GM18867 (cell line): ENCODE measurements at regions not wholly inside any gene's neighbourhood (a gene's known extent, or its start where the extent isn't known, plus 50 kb on each side); places are given as distances from the start of the nearest gene placed in this dataset.

Experiments used
- ATAC-seq: cut with Tn5 transposase; IDR thresholded peaks from one replicate; pipeline ENCODE4 v1.9.1; 2021; ENCODE audit warnings: mild to moderate bottlenecking, moderate library complexity; ENCODE audit not compliant: unreplicated experiment

- ATAC-seq: no peak
Measured at GRCh38 chr3:124562769-124563168, 167.5 kb upstream of the UMPS start.

GRCh38 chr3:124563376-124563775, 166.9 kb upstream of the UMPS start:
- no peak for ATAC-seq

GRCh38 chr3:124565013-124565412, 165.2 kb upstream of the UMPS start:
- ATAC-seq: no peak

GRCh38 chr3:124565551-124565950, 164.7 kb upstream of the UMPS start:
- ATAC-seq: no peak

GRCh38 chr3:124566701-124567100, 163.6 kb upstream of the UMPS start:
- ATAC-seq: no peak

DNA sequence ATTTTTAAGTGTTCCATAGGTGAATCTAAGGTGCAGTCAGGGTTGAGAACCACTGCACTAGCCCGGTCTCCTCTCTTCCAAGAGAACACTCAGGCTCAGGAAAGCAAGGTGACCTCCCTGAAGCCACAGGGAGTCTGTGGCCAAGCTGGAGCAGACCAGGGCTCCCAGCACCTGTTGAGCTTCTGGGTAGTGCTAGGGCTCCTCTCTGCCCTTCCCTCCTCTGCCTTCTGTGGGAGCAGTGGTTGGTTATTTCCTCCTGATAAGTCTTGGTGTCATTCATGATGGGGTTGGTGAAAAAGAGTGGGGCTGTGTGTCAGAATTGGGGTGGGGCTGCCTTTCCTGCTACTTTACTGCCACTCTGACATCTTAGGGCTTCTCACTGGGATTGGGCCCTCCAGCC, 163.1 kb upstream of the UMPS start:
- no peak for ATAC-seq

GRCh38 chr3:124569761-124570160, 160.5 kb upstream of the UMPS start:
- ATAC-seq: no peak

DNA sequence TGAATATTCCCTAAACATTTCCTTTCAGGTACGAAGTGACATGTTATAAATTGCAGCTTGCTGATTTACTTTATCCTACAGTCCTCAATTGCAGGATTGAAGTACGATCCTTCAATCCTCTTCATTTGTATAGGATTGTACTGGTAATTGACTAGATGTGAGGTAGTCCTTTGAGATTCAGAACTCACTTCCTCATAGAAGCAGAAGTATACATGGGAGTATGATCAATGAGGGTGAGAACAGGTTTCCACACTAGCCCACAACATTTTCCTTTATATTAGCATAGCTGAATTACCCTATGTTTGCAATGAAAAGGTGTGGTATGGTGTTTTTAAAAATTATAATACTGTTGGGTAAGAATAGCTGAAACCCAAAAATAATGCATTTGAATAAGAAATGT, 160.0 kb upstream of the UMPS start:
- ATAC-seq: no peak

DNA sequence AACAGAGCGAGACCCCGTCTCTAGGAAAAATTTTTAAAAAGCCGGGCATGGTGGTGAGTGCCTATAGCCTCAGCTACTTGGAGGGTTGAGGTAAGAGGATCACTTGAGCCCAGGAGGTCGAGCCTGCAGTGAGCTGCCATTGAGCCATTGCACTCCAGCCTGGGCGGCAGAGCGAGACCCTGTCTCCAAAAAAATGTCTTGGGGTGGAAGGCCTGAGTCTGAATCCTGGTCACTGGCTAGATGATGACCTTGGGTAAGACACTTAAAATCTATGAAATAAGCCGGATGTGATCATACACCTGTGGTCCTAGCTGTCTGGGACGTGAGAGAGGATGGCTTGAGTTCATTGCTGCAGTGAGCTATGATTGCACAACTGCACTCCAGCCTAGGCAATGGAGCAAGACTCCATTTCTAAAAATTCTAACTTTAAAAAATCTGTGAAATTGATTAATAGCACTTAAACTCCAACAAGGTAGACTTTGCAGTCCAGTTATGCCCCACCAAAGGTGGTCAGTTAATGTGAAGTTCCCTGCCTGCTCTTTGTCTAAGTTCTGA, 157.3 kb upstream of the UMPS start:
- ATAC-seq: no peak

- ATAC-seq: no peak
Measured at GRCh38 chr3:124574012-124574411, 156.2 kb upstream of the UMPS start.

DNA sequence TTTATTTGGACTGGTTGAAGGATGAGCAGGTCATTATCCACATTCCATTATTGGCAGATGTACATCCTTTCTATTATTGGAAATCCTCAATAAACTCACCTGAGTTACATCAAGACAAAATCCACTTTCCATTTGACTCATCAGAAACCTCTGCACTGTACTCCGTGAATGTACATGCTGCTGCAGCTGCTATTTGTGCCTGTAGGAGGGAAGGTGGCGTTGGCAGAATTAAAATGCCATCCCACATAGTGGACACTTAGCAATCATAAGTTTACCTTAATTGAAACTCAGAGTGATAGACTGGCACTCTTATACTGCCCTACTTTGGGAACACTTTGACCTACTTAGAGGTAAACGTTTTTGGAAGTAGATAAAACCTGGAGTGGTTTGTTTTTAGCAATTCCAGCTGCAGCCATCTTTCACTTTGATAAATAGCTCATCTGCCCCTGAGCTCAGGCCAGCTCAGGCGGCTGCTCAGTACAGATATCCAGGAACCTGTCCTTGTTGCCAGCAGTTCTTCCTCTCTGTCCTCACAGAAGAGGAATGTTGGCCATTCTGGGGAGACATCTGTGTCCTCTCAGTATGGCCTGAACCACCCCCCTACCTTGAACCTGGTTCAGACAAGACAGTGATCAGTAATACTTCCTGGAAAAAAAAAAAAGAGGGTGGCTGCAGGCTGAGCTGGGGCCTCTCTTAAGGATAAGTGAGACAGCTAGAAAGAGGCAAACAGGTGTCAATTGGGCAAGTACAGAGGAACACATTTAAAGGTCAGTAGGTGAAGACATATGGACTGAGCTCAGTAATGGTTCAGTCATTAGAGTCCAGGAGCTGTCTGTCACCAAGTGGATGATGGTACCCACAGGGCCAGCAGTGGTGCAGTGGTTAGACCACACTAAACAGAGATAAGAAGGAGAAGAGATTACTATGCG, 153.4 kb upstream of the UMPS start:
- peak; percentile 58 for ATAC-seq

GRCh38 chr3:124577494-124578167, 152.6 kb upstream of the UMPS start:
- ATAC-seq: no peak

DNA sequence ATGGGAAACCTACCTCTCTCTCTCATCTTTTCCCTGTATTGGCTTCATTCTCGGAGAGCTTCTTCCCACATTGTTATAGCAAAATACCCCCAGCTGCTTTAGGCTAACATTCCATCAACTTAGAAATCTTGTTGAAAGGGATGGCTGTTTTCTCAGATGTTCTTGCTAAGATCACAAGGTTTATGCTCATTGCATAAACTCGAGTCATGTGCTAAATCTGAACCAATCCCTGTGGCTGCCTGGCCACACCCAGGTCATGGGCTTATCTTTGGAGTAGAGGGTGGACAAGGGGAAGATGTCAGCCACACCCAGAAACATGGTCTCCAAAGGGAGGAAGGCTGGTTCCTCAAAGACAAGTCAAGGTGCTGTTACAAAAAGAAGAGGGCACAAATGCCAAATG, 150.6 kb upstream of the UMPS start:
- ATAC-seq: no peak

DNA sequence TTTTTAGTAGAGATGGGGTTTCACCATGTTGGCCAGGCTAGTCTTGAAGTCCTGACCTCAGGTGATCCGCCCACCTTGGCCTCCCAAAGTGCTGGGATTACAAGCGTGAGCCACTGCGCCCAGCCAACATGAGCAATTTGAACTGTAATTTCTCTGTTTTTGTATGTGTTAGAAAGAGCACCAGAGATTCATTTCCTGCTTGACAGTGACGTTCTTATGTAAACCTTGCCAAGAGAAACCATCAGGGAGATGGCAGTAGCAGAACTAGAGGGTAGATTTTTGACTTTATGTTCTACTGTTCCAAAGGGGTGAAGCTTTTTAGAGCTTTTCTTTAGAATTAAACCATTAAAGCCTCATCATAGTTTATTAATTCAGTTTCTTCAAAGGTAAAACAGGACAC, 148.1 kb upstream of the UMPS start:
- no peak for ATAC-seq

GRCh38 chr3:124582621-124583395, 147.4 kb upstream of the UMPS start:
- no peak for ATAC-seq

DNA sequence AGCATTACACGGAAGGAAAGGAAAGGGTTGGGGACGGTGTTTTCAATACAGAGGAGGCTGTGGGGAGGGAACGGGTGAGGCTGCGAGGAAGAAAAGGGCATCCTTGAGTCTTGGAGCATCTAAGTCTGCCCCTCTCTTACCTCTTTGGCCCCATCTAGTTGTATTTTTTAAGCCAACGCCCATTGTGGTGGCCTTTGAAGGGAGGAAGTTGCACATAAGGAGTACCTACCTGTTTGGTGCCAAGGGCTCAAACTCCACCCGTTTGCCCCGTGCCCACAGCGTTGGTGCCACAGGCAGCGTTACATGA, 146.1 kb upstream of the UMPS start:
- no peak for ATAC-seq

DNA sequence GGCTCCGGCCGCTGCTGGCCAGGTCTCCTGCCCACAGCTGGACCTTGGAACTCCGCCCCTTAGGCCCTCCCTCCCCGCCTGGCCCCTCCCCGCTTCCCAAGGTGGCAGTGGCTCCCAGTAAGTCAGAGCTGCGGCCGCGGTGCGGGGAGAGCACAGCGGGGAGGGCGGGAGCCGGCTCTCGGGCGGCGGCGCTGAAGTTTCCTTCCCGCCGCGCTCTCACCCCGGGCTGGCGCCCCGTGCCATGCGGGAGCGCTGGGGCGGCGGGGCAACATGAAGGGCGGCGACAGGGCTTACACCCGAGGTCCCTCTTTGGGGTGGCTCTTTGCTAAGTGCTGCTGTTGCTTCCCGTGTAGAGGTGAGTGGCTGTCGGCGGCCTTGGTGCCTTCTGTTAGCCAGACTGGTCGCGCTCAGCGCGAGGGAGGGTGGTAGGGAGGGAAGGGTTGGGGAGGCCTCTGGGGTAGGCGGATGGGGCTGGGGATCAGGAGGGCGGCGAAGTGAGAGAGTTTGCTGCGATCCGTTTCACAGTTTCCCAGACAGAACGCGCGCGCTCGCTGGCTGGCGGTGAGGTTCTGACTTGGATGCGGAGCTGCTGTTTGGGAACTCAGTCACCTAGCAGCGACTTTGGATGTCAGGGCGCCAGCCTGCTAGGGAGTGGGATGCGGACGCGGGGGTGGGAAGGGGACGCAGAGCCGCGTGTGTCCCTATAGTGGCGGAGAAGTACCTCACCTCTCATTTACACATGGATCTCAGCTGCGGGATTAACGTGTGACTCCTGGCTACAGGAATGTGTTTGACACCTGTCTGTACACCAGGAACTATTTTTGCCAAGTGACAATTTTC, 145.5 kb upstream of the UMPS start:
- ATAC-seq: no peak

DNA sequence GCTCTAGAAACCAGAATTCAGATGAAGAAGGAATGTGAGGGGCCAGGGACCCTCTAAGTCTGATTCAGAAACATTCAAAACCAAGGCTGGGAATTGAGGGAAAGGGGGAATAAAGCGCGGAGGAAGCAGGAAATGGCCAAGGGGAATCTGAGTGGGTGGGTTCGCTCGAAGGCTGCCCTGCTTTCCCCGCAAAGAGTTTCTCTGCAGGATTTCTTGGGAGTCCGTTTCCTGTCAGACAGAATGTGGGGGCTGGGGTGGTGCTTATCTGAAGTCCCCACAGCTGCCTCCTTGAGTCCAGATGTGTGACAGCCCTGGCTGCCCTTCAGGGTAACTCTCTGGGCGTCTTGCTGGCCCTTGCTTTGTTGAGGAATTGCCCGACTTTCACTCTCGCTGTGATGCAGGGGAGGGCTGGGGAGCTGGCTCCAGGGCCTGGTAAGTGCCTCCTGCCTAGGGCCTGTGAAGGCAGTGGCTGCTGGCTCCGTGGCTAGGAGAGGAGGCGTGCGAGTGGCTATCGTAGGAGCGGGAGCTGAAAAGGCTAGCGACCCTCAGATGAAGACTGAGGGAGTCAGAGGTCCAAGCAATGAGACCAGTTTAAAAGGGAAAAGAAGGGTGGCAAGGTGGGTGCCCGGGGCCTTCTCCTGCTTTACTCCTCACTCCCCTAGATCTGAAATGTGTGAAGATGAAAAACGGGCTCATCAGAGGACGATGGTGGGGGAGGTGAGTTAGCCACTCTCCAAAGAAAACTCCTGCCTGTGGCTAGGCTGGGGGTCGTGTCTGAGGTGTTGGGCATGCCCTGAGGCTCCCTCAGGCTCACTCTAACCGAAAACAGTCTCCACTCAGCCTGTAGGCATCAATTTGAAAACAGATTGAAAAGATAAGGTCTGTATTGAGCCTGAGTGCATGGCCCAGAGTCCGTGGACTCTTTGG, 143.9 kb upstream of the UMPS start:
- ATAC-seq: no peak

- no peak for ATAC-seq
Measured at GRCh38 chr3:124587053-124587408, 143.2 kb upstream of the UMPS start.

DNA sequence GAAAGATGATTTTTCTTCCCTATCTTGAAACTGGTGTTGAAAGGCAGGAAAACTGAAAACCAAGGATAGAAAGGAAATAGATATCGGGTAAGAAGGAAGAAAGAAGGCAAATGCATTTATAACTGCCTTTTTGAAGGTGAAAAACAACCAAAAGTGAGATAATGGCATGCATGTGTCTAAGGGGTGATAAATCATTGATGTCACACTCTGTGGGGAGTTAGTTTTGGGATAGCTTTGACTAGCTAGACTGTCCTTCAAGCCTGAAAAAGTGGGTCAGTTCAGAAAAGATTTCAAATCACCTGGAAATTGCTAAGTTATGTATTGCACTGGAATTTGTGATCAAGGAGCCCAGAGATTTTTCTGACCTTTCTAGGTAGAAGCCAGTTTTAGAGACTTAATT, 142.2 kb upstream of the UMPS start:
- ATAC-seq: no peak
